NCI-H1417 treated with DMSO at 0.1 percent for 48 hours (cell line): ENCODE measurements at regions not wholly inside any gene's neighbourhood (a gene's known extent, or its start where the extent isn't known, plus 50 kb on each side); places are given as distances from the start of the nearest gene placed in this dataset.
"Not testable (repeated sequence)": the region's sequence is repeated elsewhere in the genome, so short reads cannot be mapped to it uniquely, and the experiment has no call there.

ENCODE experiments used
- DNase-seq: peaks from one replicate; lab custom pipeline; 2025; lab: John Stamatoyannopoulos, UW

GRCh38 chr12:3367750-3368444, 123.1 kb upstream of the PRMT8 start:
- no peak for DNase-seq

- DNase-seq = peak; percentile 95
These were observed 120.0 kb upstream of the PRMT8 start for GRCh38 chr12:3371018-3371417.

- no peak for DNase-seq
These were observed 115.7 kb upstream of the PRMT8 start for GRCh38 chr12:3375326-3375725.

GRCh38 chr12:3376779-3377455, 114.1 kb upstream of the PRMT8 start:
- no peak for DNase-seq

GRCh38 chr12:3378655-3379054, 112.3 kb upstream of the PRMT8 start:
- DNase-seq = no peak

- no peak for DNase-seq
These were observed 111.9 kb upstream of the PRMT8 start for GRCh38 chr12:3379079-3379478.

- no peak for DNase-seq
These were observed 110.6 kb upstream of the PRMT8 start for GRCh38 chr12:3380200-3381043.

GRCh38 chr12:3381059-3382047, 109.7 kb upstream of the PRMT8 start:
- no peak for DNase-seq

GRCh38 chr12:3389986-3390385, 101.0 kb upstream of the PRMT8 start:
- DNase-seq = no peak

- DNase-seq = not testable (repeated sequence)
These were observed 93.4 kb upstream of the PRMT8 start for GRCh38 chr12:3397596-3397995.

- DNase-seq = no peak
These were observed 92.7 kb upstream of the PRMT8 start for GRCh38 chr12:3398196-3398789.

GRCh38 chr12:3405821-3406220, 85.2 kb upstream of the PRMT8 start:
- DNase-seq = no peak

- no peak for DNase-seq
These were observed 83.3 kb upstream of the PRMT8 start for GRCh38 chr12:3407723-3408122.

- DNase-seq = no peak
These were observed 81.3 kb upstream of the PRMT8 start for GRCh38 chr12:3409662-3410061.

- DNase-seq = no peak
These were observed 74.8 kb upstream of the PRMT8 start for GRCh38 chr12:3416159-3416558.

GRCh38 chr12:3416670-3417069, 74.3 kb upstream of the PRMT8 start:
- no peak for DNase-seq

- no peak for DNase-seq
These were observed 73.9 kb upstream of the PRMT8 start for GRCh38 chr12:3417113-3417512.

- no peak for DNase-seq
These were observed 73.0 kb upstream of the PRMT8 start for GRCh38 chr12:3417937-3418462.

GRCh38 chr12:3418609-3419390, 72.2 kb upstream of the PRMT8 start:
- DNase-seq = no peak

GRCh38 chr12:3419558-3419957, 71.4 kb upstream of the PRMT8 start:
- no peak for DNase-seq
